ENCODE measurements at regions not wholly inside any gene's neighbourhood (a gene's known extent, or its start where the extent isn't known, plus 50 kb on each side); places are given as distances from the start of the nearest gene placed in this dataset.

DNA sequence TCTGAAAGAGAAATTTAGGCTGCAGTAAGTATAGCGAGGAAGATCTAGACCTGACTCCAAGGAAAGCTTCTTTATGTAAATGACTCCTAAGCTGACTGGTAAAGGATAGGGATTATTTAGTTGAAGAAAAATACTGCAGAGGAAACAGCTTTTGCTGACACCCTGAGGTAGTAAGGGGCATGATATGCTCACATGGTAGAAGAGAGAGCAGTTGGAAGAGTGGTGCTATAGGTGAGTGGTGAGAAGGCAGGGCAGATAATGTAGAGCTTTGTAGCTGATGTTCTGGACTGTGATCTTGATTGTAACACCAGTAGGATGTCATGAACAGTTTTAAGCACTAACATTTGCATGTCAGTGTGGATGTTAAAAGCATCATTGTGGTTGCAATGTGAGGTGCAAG lies 639.1 kb upstream of the SLC39A10 start:
- intact Hi-C loops (cut with micrococcal nuclease), result no loop called here
- no TSS peak for BruUV-seq (replicated peaks)
- DNase-seq (ENCODE audit: low read depth, low spot score), result no peak
- ChIA-PET POLR2A (no interaction called here), CTCF (no interaction called here)
- Histone ChIP-seq H3K79me2 (ENCODE audit: control insufficient read depth, insufficient read depth, low read length) (no peaks in the 10 kb centered on the region), H4K20me1 (replicated peaks; ENCODE audit: control insufficient read depth, extremely low read depth, insufficient read depth, low read length) (no peaks in the 10 kb centered on the region), H3K4me1 (ENCODE audit: control insufficient read depth, extremely low read depth, insufficient read depth, low read length) (no peaks in the 10 kb centered on the region), H3K36me3 (ENCODE audit: control insufficient read depth in 2 of 2, extremely low read depth in 1 of 2, insufficient read depth in 2 of 2, low read length in 2 of 2) (no peaks in the 10 kb centered on the region), H3K9me1 (replicated peaks; ENCODE audit: control insufficient read depth, extremely low read depth, insufficient read depth, low read length) (no peaks in the 10 kb centered on the region), H3K27me3 (ENCODE audit: control insufficient read depth in 2 of 2, insufficient read depth in 2 of 2, low read length in 2 of 2) (no peaks in the 10 kb centered on the region), H3K9me3 (replicated peaks; ENCODE audit: control insufficient read depth, insufficient read depth, low read length) (no peaks in the 10 kb centered on the region), H3K4me3 (replicated peaks in 1 of 3; ENCODE audit: insufficient read depth in 1 of 3, low read depth in 1 of 3, low read length in 3 of 3) (no peak overlapping the region), H2AFZ (ENCODE audit: low read depth, low read length) (no peak overlapping the region), H3K4me2 (ENCODE audit: insufficient read depth, low read length) (no peak overlapping the region), H3K27ac (ENCODE audit: insufficient read depth, low read depth, low read length) (no peak overlapping the region), H3K9ac (replicated peaks; ENCODE audit: extremely low read depth, insufficient read depth, low read length) (no peak overlapping the region)
- dilution Hi-C loops (cut with MboI; ENCODE audit: extremely low pct_ligation_motif_present, low sequenced_read_pairs), result no loop called here
- no peak for TF ChIP-seq GATA2 (IDR thresholded peaks at IDR 0.05; ENCODE audit: insufficient read depth, insufficient read length, low read depth, low read length)
- no peak for FAIRE-seq

DNA sequence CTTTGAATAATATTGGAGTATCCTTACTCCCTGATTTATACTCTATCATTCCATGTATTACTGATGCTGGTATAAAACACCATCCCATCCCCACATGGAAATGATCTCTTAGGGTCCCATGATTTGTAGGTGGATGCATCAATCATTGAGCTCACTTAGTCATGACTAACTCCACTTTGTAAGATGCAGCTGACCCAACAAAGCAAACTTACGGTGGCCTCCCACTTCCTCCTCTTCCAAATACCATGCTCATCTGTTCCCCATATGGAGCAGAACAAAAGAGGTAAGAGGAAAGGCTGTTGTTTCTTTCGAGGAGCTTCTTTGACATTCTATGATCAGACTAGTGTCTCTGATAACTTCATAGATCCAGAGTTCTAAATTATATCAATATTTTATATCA lies 640.2 kb upstream of the SLC39A10 start:
- Histone ChIP-seq H3K27ac (ENCODE audit: insufficient read depth, low read depth, low read length) (no peak overlapping the region), H3K4me3 (replicated peaks in 1 of 3; ENCODE audit: insufficient read depth in 1 of 3, low read depth in 1 of 3, low read length in 3 of 3) (no peak overlapping the region), H3K4me2 (ENCODE audit: insufficient read depth, low read length) (no peak overlapping the region), H2AFZ (ENCODE audit: low read depth, low read length) (no peak overlapping the region), H3K9me3 (replicated peaks; ENCODE audit: control insufficient read depth, insufficient read depth, low read length) (no peaks in the 10 kb centered on the region), H3K36me3 (ENCODE audit: control insufficient read depth in 2 of 2, extremely low read depth in 1 of 2, insufficient read depth in 2 of 2, low read length in 2 of 2) (no peaks in the 10 kb centered on the region), H4K20me1 (replicated peaks; ENCODE audit: control insufficient read depth, extremely low read depth, insufficient read depth, low read length) (no peaks in the 10 kb centered on the region), H3K79me2 (ENCODE audit: control insufficient read depth, insufficient read depth, low read length) (no peaks in the 10 kb centered on the region), H3K27me3 (ENCODE audit: control insufficient read depth in 2 of 2, insufficient read depth in 2 of 2, low read length in 2 of 2) (no peaks in the 10 kb centered on the region), H3K9ac (replicated peaks; ENCODE audit: extremely low read depth, insufficient read depth, low read length) (no peak overlapping the region), H3K9me1 (replicated peaks; ENCODE audit: control insufficient read depth, extremely low read depth, insufficient read depth, low read length) (no peaks in the 10 kb centered on the region), H3K4me1 (ENCODE audit: control insufficient read depth, extremely low read depth, insufficient read depth, low read length) (no peaks in the 10 kb centered on the region)
- ChIA-PET CTCF (no interaction called here), POLR2A (no interaction called here)
- FAIRE-seq, result no peak
- DNase-seq (ENCODE audit: low read depth, low spot score), result no peak
- dilution Hi-C loops (cut with MboI; ENCODE audit: extremely low pct_ligation_motif_present, low sequenced_read_pairs) (no loop called here), intact Hi-C loops (cut with micrococcal nuclease) (no loop called here)
- TF ChIP-seq FOS (IDR thresholded peaks at IDR 0.05; ENCODE audit: borderline replicate concordance, insufficient read depth, low read length) (no peak), GATA2 (IDR thresholded peaks at IDR 0.05; ENCODE audit: insufficient read depth, insufficient read length, low read depth, low read length) (no peak), POLR2A (IDR thresholded peaks at IDR 0.05; ENCODE audit: low read depth, low read length) (no peak), EZH2 (IDR thresholded peaks at IDR 0.05; ENCODE audit: borderline replicate concordance, low read depth, low read length, severe bottlenecking) (no peak), MYC (IDR thresholded peaks at IDR 0.05; ENCODE audit: low read depth, low read length) (no peak), JUN (IDR thresholded peaks at IDR 0.05; ENCODE audit: borderline replicate concordance, insufficient read depth, insufficient read length, low read depth) (no peak), POLR2AphosphoS5 (IDR thresholded peaks at IDR 0.05; ENCODE audit: insufficient read depth, low read depth, low read length) (no peak)
- TF ChIP-seq, protein P1, sequence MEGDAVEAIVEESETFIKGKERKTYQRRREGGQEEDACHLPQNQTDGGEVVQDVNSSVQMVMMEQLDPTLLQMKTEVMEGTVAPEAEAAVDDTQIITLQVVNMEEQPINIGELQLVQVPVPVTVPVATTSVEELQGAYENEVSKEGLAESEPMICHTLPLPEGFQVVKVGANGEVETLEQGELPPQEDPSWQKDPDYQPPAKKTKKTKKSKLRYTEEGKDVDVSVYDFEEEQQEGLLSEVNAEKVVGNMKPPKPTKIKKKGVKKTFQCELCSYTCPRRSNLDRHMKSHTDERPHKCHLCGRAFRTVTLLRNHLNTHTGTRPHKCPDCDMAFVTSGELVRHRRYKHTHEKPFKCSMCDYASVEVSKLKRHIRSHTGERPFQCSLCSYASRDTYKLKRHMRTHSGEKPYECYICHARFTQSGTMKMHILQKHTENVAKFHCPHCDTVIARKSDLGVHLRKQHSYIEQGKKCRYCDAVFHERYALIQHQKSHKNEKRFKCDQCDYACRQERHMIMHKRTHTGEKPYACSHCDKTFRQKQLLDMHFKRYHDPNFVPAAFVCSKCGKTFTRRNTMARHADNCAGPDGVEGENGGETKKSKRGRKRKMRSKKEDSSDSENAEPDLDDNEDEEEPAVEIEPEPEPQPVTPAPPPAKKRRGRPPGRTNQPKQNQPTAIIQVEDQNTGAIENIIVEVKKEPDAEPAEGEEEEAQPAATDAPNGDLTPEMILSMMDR (IDR thresholded peaks at IDR 0.05; ENCODE audit: extremely low read depth in 1 of 2, insufficient read depth in 1 of 2, low read depth in 1 of 2, low read length in 2 of 2), result no peak
- TF ChIP-seq, protein P2, sequence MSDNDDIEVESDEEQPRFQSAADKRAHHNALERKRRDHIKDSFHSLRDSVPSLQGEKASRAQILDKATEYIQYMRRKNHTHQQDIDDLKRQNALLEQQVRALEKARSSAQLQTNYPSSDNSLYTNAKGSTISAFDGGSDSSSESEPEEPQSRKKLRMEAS (IDR thresholded peaks at IDR 0.05; ENCODE audit: insufficient read depth, insufficient read length), result no peak
- no TSS peak for BruUV-seq (replicated peaks)

Data from endothelial cell of umbilical vein (primary cell).